HG03342 (cell line): ENCODE measurements at regions not wholly inside any gene's neighbourhood (a gene's known extent, or its start where the extent isn't known, plus 50 kb on each side); places are given as distances from the start of the nearest gene placed in this dataset.
"Not testable (repeated sequence)": the region's sequence is repeated elsewhere in the genome, so short reads cannot be mapped to it uniquely, and the experiment has no call there.

Experiments used
- ATAC-seq: cut with Tn5 transposase; IDR thresholded peaks from one replicate; pipeline ENCODE4 v1.9.1; 2021; ENCODE audit warnings: mild to moderate bottlenecking, moderate library complexity; ENCODE audit not compliant: unreplicated experiment

DNA sequence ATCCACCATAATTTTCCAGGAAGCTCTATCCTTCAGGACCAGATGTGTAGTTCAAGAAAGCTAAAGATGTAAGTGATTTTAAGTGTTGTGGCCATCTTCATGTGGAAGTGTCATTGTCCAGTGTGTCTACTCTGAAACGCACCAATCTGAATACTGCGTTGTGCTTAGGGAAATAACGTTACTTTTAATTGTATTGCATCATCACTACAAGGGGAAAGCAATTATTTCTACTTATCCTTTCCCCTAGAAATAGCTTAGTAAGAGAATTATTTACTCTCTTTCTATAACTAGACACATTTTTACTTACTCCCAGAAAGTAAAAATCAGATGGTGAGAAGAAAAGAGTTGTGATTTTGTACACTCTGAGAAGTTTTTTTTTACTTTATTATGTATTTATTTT, 102.4 kb upstream of the DLGAP1 start:
- ATAC-seq: no peak

DNA sequence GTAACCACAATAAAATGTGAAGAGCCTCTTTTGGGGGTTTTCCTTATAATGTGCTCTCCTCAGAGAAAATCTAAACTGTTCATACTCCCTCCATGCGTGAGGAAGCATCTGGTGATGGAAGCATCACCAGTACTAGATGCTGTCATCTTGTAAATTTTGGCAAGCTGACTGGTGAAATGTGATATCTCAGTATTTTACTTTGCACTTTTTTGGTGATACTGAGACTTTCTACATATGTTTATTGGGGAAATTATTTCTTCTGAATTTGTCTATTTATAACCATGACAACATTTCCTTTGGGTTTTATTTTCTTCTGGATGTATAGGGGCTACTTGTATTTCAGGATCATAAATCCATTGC, 95.9 kb upstream of the DLGAP1 start:
- ATAC-seq: no peak

GRCh38 chr18:4549164-4549872, 94.2 kb upstream of the DLGAP1 start:
- ATAC-seq: no peak

- no peak for ATAC-seq
Observed at GRCh38 chr18:4547126-4547525, 92.0 kb upstream of the DLGAP1 start.

DNA sequence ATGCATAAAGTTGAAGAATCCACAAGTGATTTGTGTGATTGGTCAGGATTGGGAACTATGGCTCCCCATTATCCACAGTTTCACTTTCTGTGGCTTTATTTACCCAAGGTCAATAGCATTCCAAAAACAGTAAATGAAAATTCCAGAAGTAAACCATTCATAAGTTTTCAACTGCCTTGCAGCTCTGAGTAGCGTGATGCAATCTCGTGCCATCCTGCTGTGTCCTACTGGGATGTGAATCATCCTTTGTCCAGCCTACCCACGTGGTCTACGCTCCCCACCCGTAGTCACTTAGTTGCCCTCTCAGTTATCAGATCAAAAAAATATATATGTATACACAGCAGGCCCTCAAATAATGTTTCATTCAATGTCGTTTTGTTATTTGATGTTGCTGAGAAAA, 89.0 kb upstream of the DLGAP1 start:
- no peak for ATAC-seq

GRCh38 chr18:4543711-4544110, 88.6 kb upstream of the DLGAP1 start:
- ATAC-seq: no peak

GRCh38 chr18:4541588-4541987, 86.5 kb upstream of the DLGAP1 start:
- no peak for ATAC-seq

GRCh38 chr18:4536447-4536846, 81.3 kb upstream of the DLGAP1 start:
- no peak for ATAC-seq

DNA sequence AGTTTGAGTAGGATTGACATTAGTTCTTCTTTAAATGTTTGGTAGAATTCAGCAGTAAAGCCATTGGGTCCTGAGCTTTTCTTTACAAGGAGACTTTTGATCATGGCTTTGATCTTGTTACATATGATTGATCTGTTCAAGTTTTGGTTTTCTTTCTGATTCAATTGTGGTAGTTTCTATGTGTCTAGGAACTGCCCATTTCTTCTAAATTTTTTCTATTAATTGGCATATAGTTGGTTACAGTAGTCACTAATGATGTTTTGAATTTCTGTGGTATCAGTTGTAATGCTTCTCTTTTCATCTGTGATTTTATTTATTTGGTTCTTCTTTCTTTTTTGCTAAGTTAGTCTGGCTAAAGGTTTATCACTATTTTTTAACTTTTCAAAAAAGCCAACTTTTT, 73.3 kb upstream of the DLGAP1 start:
- ATAC-seq: no peak

DNA sequence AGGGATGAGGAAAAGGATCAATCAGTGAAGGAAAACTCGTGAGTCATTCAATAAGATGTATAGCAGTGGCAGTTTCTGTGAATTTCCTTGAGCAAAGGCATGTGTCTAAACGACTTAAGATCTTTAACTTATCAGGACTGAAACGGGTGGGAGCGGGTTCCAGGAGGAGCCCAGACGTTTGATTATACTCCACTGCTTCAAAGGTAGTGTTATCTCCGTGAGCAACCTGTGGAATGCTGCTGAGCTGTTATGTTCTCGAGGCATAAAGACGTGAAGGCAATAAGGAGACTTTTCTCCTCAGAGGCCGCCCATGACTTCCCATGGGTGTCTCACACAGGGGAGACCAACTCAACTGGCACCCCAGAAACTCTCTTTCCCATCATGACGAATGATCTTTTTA, 72.7 kb upstream of the DLGAP1 start:
- not testable (repeated sequence) for ATAC-seq

- ATAC-seq: no peak
Observed at GRCh38 chr18:4524096-4524495, 69.0 kb upstream of the DLGAP1 start.

GRCh38 chr18:4511166-4511565, 56.1 kb upstream of the DLGAP1 start:
- ATAC-seq: no peak

DNA sequence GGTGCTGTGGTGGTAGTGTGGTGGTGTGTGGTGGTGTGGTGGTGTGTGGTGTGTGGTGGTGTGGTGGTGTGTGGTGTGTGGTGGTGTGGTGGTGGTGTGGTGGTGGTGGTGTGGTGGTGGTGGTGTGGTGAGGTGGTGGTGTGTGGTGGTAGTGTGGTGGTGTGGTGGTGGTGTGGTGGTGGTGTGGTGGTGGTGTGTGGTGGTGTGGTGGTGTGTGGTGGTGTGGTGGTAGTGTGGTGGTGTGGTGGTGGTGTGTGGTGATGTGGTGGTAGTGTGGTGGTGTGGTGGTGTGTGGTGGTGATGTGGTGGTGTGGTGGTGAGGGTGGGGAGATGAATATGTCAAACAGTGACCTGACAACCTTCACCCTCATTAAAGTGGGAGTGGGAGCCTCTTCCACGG, 55.6 kb upstream of the DLGAP1 start:
- no peak for ATAC-seq

DNA sequence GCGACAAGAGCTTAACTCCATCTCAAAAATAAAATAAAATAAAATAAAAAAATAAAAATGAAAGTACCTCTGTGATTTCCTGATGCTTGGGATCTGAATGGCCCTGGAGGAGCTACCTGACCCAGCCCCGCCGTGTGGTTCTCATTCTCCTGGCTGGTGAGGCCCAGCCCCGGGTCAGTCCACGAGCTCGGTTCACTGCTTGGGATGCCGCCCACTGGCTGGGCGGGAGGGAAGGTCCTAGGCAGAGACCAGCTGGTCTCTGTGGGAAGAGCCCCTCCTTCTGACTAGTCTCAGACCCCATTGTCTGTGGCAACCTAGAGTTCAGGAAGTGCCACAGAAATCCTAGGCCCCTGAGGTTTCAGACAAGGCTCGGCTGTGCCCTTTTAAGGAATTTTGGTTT, 55.1 kb upstream of the DLGAP1 start:
- ATAC-seq: no peak
